K562 (cell line): ENCODE measurements at regions not wholly inside any gene's neighbourhood (a gene's known extent, or its start where the extent isn't known, plus 50 kb on each side); places are given as distances from the start of the nearest gene placed in this dataset.

Experiments
- CCAR2 ChIP-seq: fragments of 200-400 bp; formaldehyde crosslinking; IDR thresholded peaks from 2 replicates; pipeline ENCODE4 v1.6.1; 2017; ENCODE audit warnings: mild to moderate bottlenecking, low read depth, low read length
- E2F4 ChIP-seq: sonication (generic); formaldehyde crosslinking; IDR thresholded peaks from 2 replicates; pipeline ENCODE4 v1.8.0; 2022; ENCODE audit warnings: mild to moderate bottlenecking, low read depth, missing genetic modification reagents
- NRF1 ChIP-seq, 2 experiments: fragments of 450-650 bp; IDR thresholded peaks in 1 of 2; conservative IDR thresholded peaks in 1 of 2; 2 replicates each; pipeline ENCODE4 v1.6.1; 2014; ENCODE audit warnings: mild to moderate bottlenecking in 2 of 2
- PHTF2 ChIP-seq: fragments of 250-450 bp; sonication (Bioruptor Pico); IDR thresholded peaks from 2 replicates; pipeline ENCODE4 v1.5.0; 2021; ENCODE audit warnings: mild to moderate bottlenecking
- POLR2AphosphoS5 ChIP-seq: IDR thresholded peaks from 2 replicates; pipeline ENCODE4 v1.6.1; 2011; ENCODE audit warnings: mild to moderate bottlenecking, low read depth, low read length, moderate library complexity; ENCODE audit not compliant: control insufficient read depth, insufficient read depth

- TF ChIP-seq CCAR2 = no peak
- no peak for TF ChIP-seq POLR2AphosphoS5
- no peak for TF ChIP-seq PHTF2 (CRISPR knock-in tag)
- TF ChIP-seq NRF1 (conservative IDR thresholded peaks at IDR 0.05 in 1 of 2, IDR thresholded peaks at IDR 0.05 in 1 of 2) = no peak
- TF ChIP-seq E2F4 = no peak
Observed at GRCh38 chr1:36641776-36642175, 159.1 kb upstream of the CSF3R start.
